DMS53 treated with DMSO at 0.1 percent for 48 hours (cell line): ENCODE measurements at regions not wholly inside any gene's neighbourhood (a gene's known extent, or its start where the extent isn't known, plus 50 kb on each side); places are given as distances from the start of the nearest gene placed in this dataset.
A peak's percentile ranks its signal among the peaks of the same experiment; 100 is the strongest.

Source experiments
- DNase-seq: peaks from one replicate; lab custom pipeline; 2025; ENCODE audit not compliant: unreplicated experiment; lab: John Stamatoyannopoulos, UW

GRCh38 chr5:162484095-162484494, 416.5 kb downstream of the GABRG2 start:
- DNase-seq: no peak

GRCh38 chr5:162484986-162485385, 417.4 kb downstream of the GABRG2 start:
- peak; percentile 92 for DNase-seq

- DNase-seq: peak; percentile 98
Observed at GRCh38 chr5:162485666-162486292, 418.2 kb downstream of the GABRG2 start.

GRCh38 chr5:162487528-162488525, 420.3 kb downstream of the GABRG2 start:
- DNase-seq: peak; percentile 13

- no peak for DNase-seq
Observed at GRCh38 chr5:162496100-162496808, 428.7 kb downstream of the GABRG2 start.

GRCh38 chr5:162497455-162497854, 429.9 kb downstream of the GABRG2 start:
- DNase-seq: no peak

GRCh38 chr5:162502780-162503179, 435.2 kb downstream of the GABRG2 start:
- no peak for DNase-seq

GRCh38 chr5:162503796-162504195, 436.2 kb downstream of the GABRG2 start:
- DNase-seq: no peak

GRCh38 chr5:162512935-162513565, 445.5 kb downstream of the GABRG2 start:
- no peak for DNase-seq

GRCh38 chr5:162514116-162514515, 446.5 kb downstream of the GABRG2 start:
- DNase-seq: no peak

- no peak for DNase-seq
Observed at GRCh38 chr5:162520878-162521277, 453.3 kb downstream of the GABRG2 start.

- DNase-seq: no peak
Observed at GRCh38 chr5:162529209-162529608, 461.6 kb downstream of the GABRG2 start.

GRCh38 chr5:162529886-162530285, 462.3 kb downstream of the GABRG2 start:
- peak; percentile 3 for DNase-seq

GRCh38 chr5:162543437-162543836, 475.9 kb downstream of the GABRG2 start:
- DNase-seq: no peak

- DNase-seq: no peak
Observed at GRCh38 chr5:162544905-162545304, 477.3 kb downstream of the GABRG2 start.

GRCh38 chr5:162550236-162550635, 482.7 kb downstream of the GABRG2 start:
- no peak for DNase-seq

- no peak for DNase-seq
Observed at GRCh38 chr5:162558120-162558519, 490.5 kb downstream of the GABRG2 start.

- no peak for DNase-seq
Observed at GRCh38 chr5:162567644-162568043, 500.1 kb downstream of the GABRG2 start.

- no peak for DNase-seq
Observed at GRCh38 chr5:162573758-162574157, 506.2 kb downstream of the GABRG2 start.

- no peak for DNase-seq
Observed at GRCh38 chr5:162591724-162592123, 524.2 kb downstream of the GABRG2 start.

- DNase-seq: peak; percentile 20
Observed at GRCh38 chr5:162593881-162594280, 526.3 kb downstream of the GABRG2 start.
